GM12878 (cell line): ENCODE measurements at regions not wholly inside any gene's neighbourhood (a gene's known extent, or its start where the extent isn't known, plus 50 kb on each side); places are given as distances from the start of the nearest gene placed in this dataset.

Source experiments
- ATAC-seq: fragments of 200-7000 bp; cut with Tn5 transposase; 3 replicates; pipeline ENCODE4 v1.9.1; 2020; ENCODE audit warnings: mild to moderate bottlenecking, moderate library complexity
- BruUV-seq: library from RNA; stranded (reverse); fragments of 400-500 nt; replicated peaks from 2 replicates; lab custom pipeline; 2021; lab: Mats Ljungman, UMichigan
- CTCF ChIA-PET: fragments of 300-600 bp; sonication (Branson Sonifier 250); formaldehyde crosslinking; extraction: SDS; loops from one replicate; lab custom pipeline; 2021; ENCODE audit warnings: inconsistent platforms; lab: Yijun Ruan, JAX
- POLR2A ChIA-PET: fragments of 350-600 bp; formaldehyde crosslinking; extraction: SDS; loops from one replicate; lab custom pipeline; 2021; ENCODE audit warnings: inconsistent platforms; lab: Charles Lee
- RAD21 ChIA-PET: fragments of 300-600 bp; sonication (Branson Sonifier 250); formaldehyde crosslinking; loops from one replicate; lab custom pipeline; 2023; ENCODE audit warnings: antibody characterized with exemption; ENCODE audit not compliant: unreplicated experiment; lab: Charles Lee
- SMC1A ChIA-PET: fragments of 300-600 bp; sonication (Branson Sonifier 250); formaldehyde crosslinking; loops from one replicate; lab custom pipeline; 2023; ENCODE audit not compliant: unreplicated experiment, uncharacterized antibody; lab: Charles Lee
- DNase-seq: peaks from one replicate; pipeline ENCODE4 v3.0.0-alpha.2; 2011; ENCODE audit warnings: low read depth, low spot score
- FAIRE-seq: peaks from 3 replicates; lab custom pipeline; 2011; peaks lifted over from hg19 to GRCh38; lab: Jason Lieb, UNC
- H2AFZ ChIP-seq: 2 replicates; pipeline ENCODE4 v1.6.0; 2011; ENCODE audit warnings: low read depth, low read length, control low read depth; ENCODE audit not compliant: control insufficient read depth
- H3K27ac ChIP-seq: 2 replicates; pipeline ENCODE4 v1.5.1; 2011; ENCODE audit warnings: control low read depth; ENCODE audit not compliant: control insufficient read depth, insufficient read depth
- H3K27me3 ChIP-seq, 2 experiments: replicated peaks in 1 of 2; 2 replicates each; pipeline versions ENCODE4 v1.6.0 to v1.6.1; 2011; ENCODE audit warnings: low read length in 1 of 2; ENCODE audit not compliant: control insufficient read depth in 2 of 2, insufficient read depth in 2 of 2
- H3K36me3 ChIP-seq, 2 experiments: 2 replicates each; pipeline ENCODE4 v1.5.1; 2011; ENCODE audit warnings: low read length in 1 of 2; ENCODE audit not compliant: control insufficient read depth in 2 of 2, insufficient read depth in 2 of 2
- H3K4me1 ChIP-seq: 2 replicates; pipeline ENCODE4 v1.6.1; 2011; ENCODE audit warnings: mild to moderate bottlenecking, low read length, moderate library complexity, mixed read lengths; ENCODE audit not compliant: control insufficient read depth, insufficient read depth
- H3K4me2 ChIP-seq: 2 replicates; pipeline ENCODE4 v1.6.0; 2011; ENCODE audit warnings: control low read depth; ENCODE audit not compliant: control insufficient read depth, insufficient read depth
- H3K4me3 ChIP-seq: fragments of 200-600 bp; sonication (generic); 2 replicates; pipeline ENCODE4 v1.5.1; 2016
- H3K79me2 ChIP-seq: 2 replicates; pipeline ENCODE4 v1.6.0; 2011; ENCODE audit warnings: low read length; ENCODE audit not compliant: control insufficient read depth, insufficient read depth
- H3K9ac ChIP-seq: 2 replicates; pipeline ENCODE4 v1.8.0; 2011; ENCODE audit warnings: low read length, control low read depth, mixed read lengths; ENCODE audit not compliant: control insufficient read depth, insufficient read depth
- H3K9me3 ChIP-seq: replicated peaks from 3 replicates; pipeline ENCODE4 v1.5.1; 2011; ENCODE audit warnings: mild to moderate bottlenecking, low read length; ENCODE audit not compliant: control insufficient read depth, insufficient read depth
- H4K20me1 ChIP-seq: 2 replicates; pipeline ENCODE4 v1.6.0; 2011; ENCODE audit not compliant: control insufficient read depth, insufficient read depth
- ASH2L ChIP-seq: fragments of 300-600, 200-600 bp; sonication (generic); IDR thresholded peaks from 2 replicates; pipeline ENCODE4 v1.6.1; 2017; ENCODE audit warnings: low read depth, mild to moderate bottlenecking, borderline replicate concordance
- EGR1 ChIP-seq, 2 experiments: IDR thresholded peaks; 1 replicate in 1 of 2; 2 replicates in 1 of 2; pipeline ENCODE4 v1.6.1; 2011 to 2012; ENCODE audit warnings: low read depth in 2 of 2, low read length in 2 of 2, borderline replicate concordance in 1 of 2, mild to moderate bottlenecking in 1 of 2, moderate library complexity in 1 of 2
- EZH2 ChIP-seq: IDR thresholded peaks from 2 replicates; pipeline ENCODE4 v1.6.1; 2012; ENCODE audit warnings: low read depth, mild to moderate bottlenecking, control low read depth, inconsistent platforms, low read length, borderline replicate concordance; ENCODE audit not compliant: control insufficient read depth
- POU2F2 ChIP-seq: IDR thresholded peaks from 3 replicates; pipeline ENCODE4 v1.6.1; 2011; ENCODE audit warnings: low read depth, mild to moderate bottlenecking, low read length, borderline replicate concordance
- RB1 ChIP-seq: fragments of 450-650 bp; formaldehyde crosslinking; IDR thresholded peaks from 2 replicates; pipeline ENCODE4 v1.6.1; 2017; ENCODE audit warnings: mild to moderate bottlenecking, borderline replicate concordance
- RCOR1 ChIP-seq: conservative IDR thresholded peaks from 2 replicates; pipeline ENCODE4 v1.6.1; 2012; ENCODE audit warnings: low read depth, low read length, improper control_type of control experiment
- SIX5 ChIP-seq: IDR thresholded peaks from 2 replicates; pipeline ENCODE4 v1.6.1; 2011; ENCODE audit warnings: mild to moderate bottlenecking, low read depth, low read length, moderate library complexity; ENCODE audit not compliant: severe bottlenecking
- SMARCA5 ChIP-seq: fragments of 450-650 bp; IDR thresholded peaks from 2 replicates; pipeline ENCODE4 v1.6.1; 2017; ENCODE audit warnings: mild to moderate bottlenecking
- SMC3 ChIP-seq: IDR thresholded peaks from 2 replicates; pipeline ENCODE4 v1.6.1; 2011; ENCODE audit warnings: low read length, improper control_type of control experiment, borderline replicate concordance
- ZBTB11 ChIP-seq: fragments of 450-650 bp; formaldehyde crosslinking; IDR thresholded peaks from 2 replicates; pipeline ENCODE4 v1.5.0; 2022; ENCODE audit warnings: mild to moderate bottlenecking, missing genetic modification characterization
- WGBS: methylation state at CpG from one replicate; pipeline ENCODE4 v1.1.6; 2016; ENCODE audit warnings: low lambda C conversion rate; ENCODE audit not compliant: insufficient replicate concordance, insufficient coverage; ENCODE audit errors: missing lambda C conversion rate; 5-methylcytosine and 5-hydroxymethylcytosine counted together
- in situ Hi-C: fragments of 300-500 bp; cut with MboI; formaldehyde crosslinking; loops from 9 replicates; pipeline ENCODE4 v1.14.3; 2018; ENCODE audit warnings: mixed read lengths
- intact Hi-C: fragments of 100-400 bp; cut with micrococcal nuclease; formaldehyde crosslinking; loops from one replicate; pipeline ENCODE4 v1.14.2; 2022; ENCODE audit not compliant: unreplicated experiment
- TF ChIP-seq, protein P1 (sequence below), 3 experiments: IDR thresholded peaks in 2 of 3; conservative IDR thresholded peaks in 1 of 3; 2 replicates each; pipeline ENCODE4 v1.5.1; 2011; ENCODE audit warnings: low read depth in 3 of 3, low read length in 3 of 3, mild to moderate bottlenecking in 3 of 3, control low read depth in 2 of 3, moderate library complexity in 2 of 3, inconsistent platforms in 1 of 3, mixed read lengths in 1 of 3; ENCODE audit not compliant: control insufficient read depth in 2 of 3, insufficient read depth in 1 of 3; ENCODE audit errors: extremely low read depth in 1 of 3
- TF ChIP-seq, protein P2 (sequence below): IDR thresholded peaks from 2 replicates; pipeline ENCODE4 v1.6.1; 2012; ENCODE audit warnings: low read depth, low read length, improper control_type of control experiment
- TF ChIP-seq, protein P3 (sequence below): fragments of 450-650 bp; IDR thresholded peaks from 2 replicates; pipeline ENCODE4 v1.6.1; 2018; ENCODE audit warnings: mild to moderate bottlenecking, low read depth, moderate library complexity; ENCODE audit not compliant: partially characterized antibody

- TF ChIP-seq, protein P1, sequence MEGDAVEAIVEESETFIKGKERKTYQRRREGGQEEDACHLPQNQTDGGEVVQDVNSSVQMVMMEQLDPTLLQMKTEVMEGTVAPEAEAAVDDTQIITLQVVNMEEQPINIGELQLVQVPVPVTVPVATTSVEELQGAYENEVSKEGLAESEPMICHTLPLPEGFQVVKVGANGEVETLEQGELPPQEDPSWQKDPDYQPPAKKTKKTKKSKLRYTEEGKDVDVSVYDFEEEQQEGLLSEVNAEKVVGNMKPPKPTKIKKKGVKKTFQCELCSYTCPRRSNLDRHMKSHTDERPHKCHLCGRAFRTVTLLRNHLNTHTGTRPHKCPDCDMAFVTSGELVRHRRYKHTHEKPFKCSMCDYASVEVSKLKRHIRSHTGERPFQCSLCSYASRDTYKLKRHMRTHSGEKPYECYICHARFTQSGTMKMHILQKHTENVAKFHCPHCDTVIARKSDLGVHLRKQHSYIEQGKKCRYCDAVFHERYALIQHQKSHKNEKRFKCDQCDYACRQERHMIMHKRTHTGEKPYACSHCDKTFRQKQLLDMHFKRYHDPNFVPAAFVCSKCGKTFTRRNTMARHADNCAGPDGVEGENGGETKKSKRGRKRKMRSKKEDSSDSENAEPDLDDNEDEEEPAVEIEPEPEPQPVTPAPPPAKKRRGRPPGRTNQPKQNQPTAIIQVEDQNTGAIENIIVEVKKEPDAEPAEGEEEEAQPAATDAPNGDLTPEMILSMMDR (IDR thresholded peaks at IDR 0.05 in 2 of 3, conservative IDR thresholded peaks at IDR 0.05 in 1 of 3; ENCODE audit: control insufficient read depth in 2 of 3, extremely low read depth in 1 of 3, insufficient read depth in 1 of 3, low read depth in 3 of 3, low read length in 3 of 3) = no peak
- no peak for TF ChIP-seq SMARCA5
- no peak for TF ChIP-seq SMC3
- TF ChIP-seq RCOR1 = no peak
- no peak for TF ChIP-seq ZBTB11 (CRISPR knock-in tag)
These were observed 150.3 kb downstream of the PIK3R1 start (continued) for GRCh38 chr5:68365889-68366288.

DNA sequence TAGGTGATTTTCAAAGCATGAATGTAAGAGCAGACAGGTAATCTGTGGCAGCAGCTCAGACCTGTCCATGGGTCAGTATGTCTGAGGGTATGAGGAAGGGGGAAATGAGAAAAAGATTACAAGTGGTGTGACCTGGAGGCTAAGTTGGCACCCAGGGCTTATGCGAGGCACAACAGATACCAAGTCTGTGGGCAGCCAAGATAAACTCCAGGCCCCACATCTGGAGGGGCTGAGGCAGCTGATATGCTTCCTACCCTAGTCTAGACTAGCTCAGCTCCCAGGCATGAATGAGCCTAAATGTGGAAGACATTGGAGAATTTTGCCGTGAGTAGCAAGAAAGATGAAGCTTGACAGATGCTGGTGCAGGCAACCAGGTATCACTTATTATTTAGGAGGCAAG is 151.7 kb downstream of the PIK3R1 start:
- ChIA-PET SMC1A (interaction anchor here (0.9 to 5.3 kb wide), 14 partner anchors 9 to 83 kb away, joined by 3 to 36 read pairs (median 4); no protein-coding TSS in a partner anchor), POLR2A (interaction anchor here (1.1 to 1.2 kb wide), 2 partner anchors 37 to 64 kb away, joined by 3 to 4 read pairs; no protein-coding TSS in a partner anchor), CTCF (interaction anchor here (1.0 to 2.1 kb wide), 5 partner anchors 8 to 36 kb away, joined by 4 to 5 read pairs (median 4); no protein-coding TSS in a partner anchor), RAD21 (interaction anchor here (0.6 to 2.1 kb wide), 4 partner anchors 8 to 80 kb away, joined by 3 to 8 read pairs (median 5); no protein-coding TSS in a partner anchor)
- H3K4me1 ChIP-seq = peaks cover 38% of the 10 kb centered on the region
- H3K27ac ChIP-seq = no peak overlapping the region
- no peak overlapping the region for H3K4me3 ChIP-seq
- no peaks in the 10 kb centered on the region for H3K27me3 ChIP-seq
- no peaks in the 10 kb centered on the region for H3K79me2 ChIP-seq
- H3K9ac ChIP-seq = no peak overlapping the region
- intact Hi-C loops = no loop called here
- in situ Hi-C loops = no loop called here
- no peak for FAIRE-seq
- no peaks in the 10 kb centered on the region for H3K9me3 ChIP-seq
- H3K36me3 ChIP-seq = no peaks in the 10 kb centered on the region
- 53% methylated on average over 2 of the region's 2 CpGs for WGBS
- no peak for ATAC-seq
- no peaks in the 10 kb centered on the region for H4K20me1 ChIP-seq
- H2AFZ ChIP-seq = no peak overlapping the region
- no peak for DNase-seq
- TF ChIP-seq SMC3 = no peak
- TF ChIP-seq, protein P2, sequence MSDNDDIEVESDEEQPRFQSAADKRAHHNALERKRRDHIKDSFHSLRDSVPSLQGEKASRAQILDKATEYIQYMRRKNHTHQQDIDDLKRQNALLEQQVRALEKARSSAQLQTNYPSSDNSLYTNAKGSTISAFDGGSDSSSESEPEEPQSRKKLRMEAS = no peak
- TF ChIP-seq EZH2 = no peak
- TF ChIP-seq SIX5 = no peak
- no peak for TF ChIP-seq ASH2L
- TF ChIP-seq EGR1 (IDR thresholded peaks at IDR 0.05; ENCODE audit: borderline replicate concordance in 1 of 2, low read depth in 2 of 2, low read length in 2 of 2) = no peak
- no peak for TF ChIP-seq POU2F2
- TF ChIP-seq, protein P3, sequence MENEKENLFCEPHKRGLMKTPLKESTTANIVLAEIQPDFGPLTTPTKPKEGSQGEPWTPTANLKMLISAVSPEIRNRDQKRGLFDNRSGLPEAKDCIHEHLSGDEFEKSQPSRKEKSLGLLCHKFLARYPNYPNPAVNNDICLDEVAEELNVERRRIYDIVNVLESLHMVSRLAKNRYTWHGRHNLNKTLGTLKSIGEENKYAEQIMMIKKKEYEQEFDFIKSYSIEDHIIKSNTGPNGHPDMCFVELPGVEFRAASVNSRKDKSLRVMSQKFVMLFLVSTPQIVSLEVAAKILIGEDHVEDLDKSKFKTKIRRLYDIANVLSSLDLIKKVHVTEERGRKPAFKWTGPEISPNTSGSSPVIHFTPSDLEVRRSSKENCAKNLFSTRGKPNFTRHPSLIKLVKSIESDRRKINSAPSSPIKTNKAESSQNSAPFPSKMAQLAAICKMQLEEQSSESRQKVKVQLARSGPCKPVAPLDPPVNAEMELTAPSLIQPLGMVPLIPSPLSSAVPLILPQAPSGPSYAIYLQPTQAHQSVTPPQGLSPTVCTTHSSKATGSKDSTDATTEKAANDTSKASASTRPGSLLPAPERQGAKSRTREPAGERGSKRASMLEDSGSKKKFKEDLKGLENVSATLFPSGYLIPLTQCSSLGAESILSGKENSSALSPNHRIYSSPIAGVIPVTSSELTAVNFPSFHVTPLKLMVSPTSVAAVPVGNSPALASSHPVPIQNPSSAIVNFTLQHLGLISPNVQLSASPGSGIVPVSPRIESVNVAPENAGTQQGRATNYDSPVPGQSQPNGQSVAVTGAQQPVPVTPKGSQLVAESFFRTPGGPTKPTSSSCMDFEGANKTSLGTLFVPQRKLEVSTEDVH = no peak
- TF ChIP-seq RB1 = no peak
- no TSS peak for BruUV-seq
- no peak overlapping the region for H3K4me2 ChIP-seq
